Liver (tissue), 3 donors: ENCODE measurements at regions not wholly inside any gene's neighbourhood (a gene's known extent, or its start where the extent isn't known, plus 50 kb on each side); places are given as distances from the start of the nearest gene placed in this dataset.

ENCODE experiments used
- ATF3 ChIP-seq: IDR thresholded peaks from 2 replicates; pipeline ENCODE4 v1.6.1; 2016; ENCODE audit warnings: antibody characterized with exemption
- CTCF ChIP-seq: fragments of 150-350 bp; IDR thresholded peaks from 2 replicates; pipeline ENCODE4 v1.5.1; 2017; ENCODE audit warnings: improper control_type of control experiment, low read depth, low read length; ENCODE audit not compliant: missing input control
- FOXA1 ChIP-seq: IDR thresholded peaks from 2 replicates; pipeline ENCODE4 v1.6.1; 2016; ENCODE audit warnings: antibody characterized with exemption
- JUND ChIP-seq, 2 donors: IDR thresholded peaks; 2 replicates each; pipeline ENCODE4 v1.6.1; 2016; ENCODE audit warnings: antibody characterized with exemption in 2 of 2
- MAX ChIP-seq: IDR thresholded peaks from 2 replicates; pipeline ENCODE4 v1.6.1; 2016; ENCODE audit warnings: antibody characterized with exemption
- RAD21 ChIP-seq, 2 donors: IDR thresholded peaks; 2 replicates each; pipeline ENCODE4 v1.6.1; 2016; ENCODE audit warnings: antibody characterized with exemption in 2 of 2, mild to moderate bottlenecking in 2 of 2
- REST ChIP-seq: IDR thresholded peaks from 2 replicates; pipeline ENCODE4 v1.6.1; 2016; ENCODE audit warnings: antibody characterized with exemption, mild to moderate bottlenecking
- TAF1 ChIP-seq: conservative IDR thresholded peaks from 2 replicates; pipeline ENCODE4 v1.6.1; 2016; ENCODE audit warnings: antibody characterized with exemption, mild to moderate bottlenecking
- donor health status: healthy.
- donor health status: healthy.

GRCh38 chr3:164007765-164008164, 1070.5 kb downstream of the SI start:
- TF ChIP-seq RAD21 (IDR thresholded peaks at IDR 0.05) (no peak), CTCF (no peak), MAX (no peak), ATF3 (no peak), FOXA1 (no peak), REST (no peak), JUND (IDR thresholded peaks at IDR 0.05) (no peak), TAF1 (no peak)
